ENCODE measurements at regions not wholly inside any gene's neighbourhood (a gene's known extent, or its start where the extent isn't known, plus 50 kb on each side); places are given as distances from the start of the nearest gene placed in this dataset.

- Mint-ChIP-seq H3K9me3 (no peaks in the 10 kb centered on the region), H3K27me3 (no peaks in the 10 kb centered on the region), H3K36me3 (no peaks in the 10 kb centered on the region), H3K27ac (no peak overlapping the region), H3K4me1 (no peaks in the 10 kb centered on the region), H3K4me3 (no peak overlapping the region)
- no peak for DNase-seq
- CTCF ChIA-PET: no interaction called here
Measured at GRCh38 chr5:92484484-92484883, 1096.5 kb downstream of the NR2F1-AS1 start.

GRCh38 chr5:92472981-92473566 lies 1090.0 kb upstream of the ARRDC3 start:
- DNase-seq: no peak
- no peak overlapping the region for H3K27ac Mint-ChIP-seq
- H3K9me3 Mint-ChIP-seq: peaks cover 10% of the 10 kb centered on the region
- no peaks in the 10 kb centered on the region for H3K4me1 Mint-ChIP-seq
- H3K4me3 Mint-ChIP-seq: no peak overlapping the region
- H3K36me3 Mint-ChIP-seq: no peaks in the 10 kb centered on the region
- no peaks in the 10 kb centered on the region for H3K27me3 Mint-ChIP-seq
- CTCF ChIA-PET: no interaction called here

- no peak for DNase-seq
- CTCF ChIA-PET: no interaction called here
Measured at GRCh38 chr5:92471861-92472260, 1088.7 kb upstream of the ARRDC3 start.

GRCh38 chr5:92470770-92471169 lies 1087.7 kb upstream of the ARRDC3 start:
- CTCF ChIA-PET: no interaction called here
- Mint-ChIP-seq H3K4me1 (no peaks in the 10 kb centered on the region), H3K27me3 (no peaks in the 10 kb centered on the region), H3K27ac (no peak overlapping the region), H3K9me3 (peaks cover 10% of the 10 kb centered on the region), H3K4me3 (no peak overlapping the region), H3K36me3 (no peaks in the 10 kb centered on the region)
- DNase-seq: no peak

More at GRCh38 chr5:92471861-92472260, 1088.7 kb upstream of the ARRDC3 start:
- H3K4me3 Mint-ChIP-seq: no peak overlapping the region
- H3K36me3 Mint-ChIP-seq: no peaks in the 10 kb centered on the region
- no peak overlapping the region for H3K27ac Mint-ChIP-seq
- peaks cover 10% of the 10 kb centered on the region for H3K9me3 Mint-ChIP-seq
- H3K4me1 Mint-ChIP-seq: no peaks in the 10 kb centered on the region
- H3K27me3 Mint-ChIP-seq: no peaks in the 10 kb centered on the region

- no peaks in the 10 kb centered on the region for H3K36me3 Mint-ChIP-seq
- no peak overlapping the region for H3K4me3 Mint-ChIP-seq
- CTCF ChIA-PET: no interaction called here
Measured at GRCh38 chr5:92468295-92468694, 1085.2 kb upstream of the ARRDC3 start.

GRCh38 chr5:92467695-92468094 lies 1084.6 kb upstream of the ARRDC3 start:
- DNase-seq: no peak
- no peak overlapping the region for H3K27ac Mint-ChIP-seq
- H3K27me3 Mint-ChIP-seq: no peaks in the 10 kb centered on the region

More at GRCh38 chr5:92468295-92468694, 1085.2 kb upstream of the ARRDC3 start:
- no peak for DNase-seq
- Mint-ChIP-seq H3K4me1 (no peaks in the 10 kb centered on the region), H3K27me3 (no peaks in the 10 kb centered on the region), H3K27ac (no peak overlapping the region), H3K9me3 (peaks cover 9% of the 10 kb centered on the region)

GRCh38 chr5:92460505-92460904 lies 1077.4 kb upstream of the ARRDC3 start:
- H3K27ac Mint-ChIP-seq: no peak overlapping the region
- no peaks in the 10 kb centered on the region for H3K4me1 Mint-ChIP-seq
- H3K27me3 Mint-ChIP-seq: no peaks in the 10 kb centered on the region
- no peaks in the 10 kb centered on the region for H3K9me3 Mint-ChIP-seq
- no peaks in the 10 kb centered on the region for H3K36me3 Mint-ChIP-seq
- CTCF ChIA-PET: no interaction called here
- DNase-seq: no peak
- no peak overlapping the region for H3K4me3 Mint-ChIP-seq

More at GRCh38 chr5:92467695-92468094, 1084.6 kb upstream of the ARRDC3 start:
- H3K36me3 Mint-ChIP-seq: no peaks in the 10 kb centered on the region
- no peaks in the 10 kb centered on the region for H3K4me1 Mint-ChIP-seq
- CTCF ChIA-PET: interaction anchor here (0.6 kb wide), 1 partner anchor 1191 kb away, joined by 3 read pairs; no protein-coding TSS in a partner anchor
- no peak overlapping the region for H3K4me3 Mint-ChIP-seq
- H3K9me3 Mint-ChIP-seq: peaks cover 5% of the 10 kb centered on the region

- Mint-ChIP-seq H3K9me3 (no peaks in the 10 kb centered on the region), H3K4me3 (no peak overlapping the region), H3K36me3 (no peaks in the 10 kb centered on the region), H3K27ac (no peak overlapping the region), H3K4me1 (no peaks in the 10 kb centered on the region), H3K27me3 (no peaks in the 10 kb centered on the region)
- CTCF ChIA-PET: no interaction called here
- DNase-seq: no peak
Measured at GRCh38 chr5:92459654-92460053, 1076.5 kb upstream of the ARRDC3 start.

- CTCF ChIA-PET: no interaction called here
- Mint-ChIP-seq H3K9me3 (no peaks in the 10 kb centered on the region), H3K4me1 (no peaks in the 10 kb centered on the region), H3K27ac (no peak overlapping the region), H3K27me3 (no peaks in the 10 kb centered on the region), H3K36me3 (no peaks in the 10 kb centered on the region), H3K4me3 (no peak overlapping the region)
- no peak for DNase-seq
Measured at GRCh38 chr5:92455011-92455410, 1071.9 kb upstream of the ARRDC3 start.

GRCh38 chr5:92444888-92445287 lies 1061.8 kb upstream of the ARRDC3 start:
- H3K27ac Mint-ChIP-seq: no peak overlapping the region
- peaks cover 8% of the 10 kb centered on the region for H3K9me3 Mint-ChIP-seq
- H3K4me1 Mint-ChIP-seq: no peaks in the 10 kb centered on the region
- H3K36me3 Mint-ChIP-seq: no peaks in the 10 kb centered on the region
- H3K4me3 Mint-ChIP-seq: no peak overlapping the region
- no peaks in the 10 kb centered on the region for H3K27me3 Mint-ChIP-seq
- CTCF ChIA-PET: no interaction called here
- DNase-seq: no peak

GRCh38 chr5:92435781-92436180 lies 1052.7 kb upstream of the ARRDC3 start:
- H3K27me3 Mint-ChIP-seq: no peaks in the 10 kb centered on the region
- DNase-seq: no peak
- H3K4me1 Mint-ChIP-seq: no peaks in the 10 kb centered on the region
- peaks cover 17% of the 10 kb centered on the region for H3K9me3 Mint-ChIP-seq
- no peaks in the 10 kb centered on the region for H3K36me3 Mint-ChIP-seq
- no peak overlapping the region for H3K27ac Mint-ChIP-seq
- CTCF ChIA-PET: no interaction called here
- H3K4me3 Mint-ChIP-seq: no peak overlapping the region

- no peak overlapping the region for H3K27ac Mint-ChIP-seq
- no peak for DNase-seq
- peaks cover 2% of the 10 kb centered on the region for H3K9me3 Mint-ChIP-seq
- H3K36me3 Mint-ChIP-seq: no peaks in the 10 kb centered on the region
- no peak overlapping the region for H3K4me3 Mint-ChIP-seq
- H3K27me3 Mint-ChIP-seq: no peaks in the 10 kb centered on the region
- no peaks in the 10 kb centered on the region for H3K4me1 Mint-ChIP-seq
- CTCF ChIA-PET: no interaction called here
Measured at GRCh38 chr5:92429646-92430045, 1046.5 kb upstream of the ARRDC3 start.

- DNase-seq: no peak
- H3K27me3 Mint-ChIP-seq: no peaks in the 10 kb centered on the region
- no peak overlapping the region for H3K4me3 Mint-ChIP-seq
- no peaks in the 10 kb centered on the region for H3K4me1 Mint-ChIP-seq
- H3K27ac Mint-ChIP-seq: no peak overlapping the region
- CTCF ChIA-PET: no interaction called here
- no peaks in the 10 kb centered on the region for H3K36me3 Mint-ChIP-seq
- peaks cover 7% of the 10 kb centered on the region for H3K9me3 Mint-ChIP-seq
Measured at GRCh38 chr5:92428415-92428814, 1045.3 kb upstream of the ARRDC3 start.

GRCh38 chr5:92424785-92425426 lies 1041.8 kb upstream of the ARRDC3 start:
- peaks cover 21% of the 10 kb centered on the region for H3K9me3 Mint-ChIP-seq
- no peaks in the 10 kb centered on the region for H3K36me3 Mint-ChIP-seq
- no peak overlapping the region for H3K27ac Mint-ChIP-seq
- no peaks in the 10 kb centered on the region for H3K4me1 Mint-ChIP-seq
- CTCF ChIA-PET: no interaction called here
- H3K27me3 Mint-ChIP-seq: no peaks in the 10 kb centered on the region
- H3K4me3 Mint-ChIP-seq: no peak overlapping the region
- no peak for DNase-seq

GRCh38 chr5:92421942-92422341 lies 1038.8 kb upstream of the ARRDC3 start:
- CTCF ChIA-PET: no interaction called here
- Mint-ChIP-seq H3K4me3 (no peak overlapping the region), H3K4me1 (no peaks in the 10 kb centered on the region), H3K27me3 (no peaks in the 10 kb centered on the region), H3K27ac (no peak overlapping the region), H3K36me3 (no peaks in the 10 kb centered on the region), H3K9me3 (peaks cover 21% of the 10 kb centered on the region)
- DNase-seq: no peak
